Panc1 (cell line): ENCODE measurements at regions not wholly inside any gene's neighbourhood (a gene's known extent, or its start where the extent isn't known, plus 50 kb on each side); places are given as distances from the start of the nearest gene placed in this dataset.

Experiments
- POLR2AphosphoS5 ChIP-seq: IDR thresholded peaks from 2 replicates; pipeline ENCODE4 v1.6.1; 2012; ENCODE audit warnings: mild to moderate bottlenecking, low read depth, low read length, moderate library complexity
- SIN3A ChIP-seq: IDR thresholded peaks from 2 replicates; pipeline ENCODE4 v1.6.1; 2012; ENCODE audit warnings: low read depth, mild to moderate bottlenecking, low read length, moderate library complexity, borderline replicate concordance; ENCODE audit not compliant: insufficient read depth
- TCF7L2 ChIP-seq: IDR thresholded peaks from 2 replicates; pipeline ENCODE4 v1.6.1; 2011; ENCODE audit warnings: mild to moderate bottlenecking, low read depth, low read length, inconsistent platforms
- TF ChIP-seq, protein P1 (sequence below): fragments of 450-650 bp; IDR thresholded peaks from 2 replicates; pipeline ENCODE4 v1.5.1; 2017; ENCODE audit warnings: mild to moderate bottlenecking
- TF ChIP-seq, protein P2 (sequence below), 2 experiments: IDR thresholded peaks; 2 replicates each; pipeline ENCODE4 v1.6.1; 2011 to 2012; ENCODE audit warnings: low read depth in 2 of 2, control low read depth in 1 of 2, low read length in 1 of 2, mild to moderate bottlenecking in 1 of 2, moderate library complexity in 1 of 2; ENCODE audit not compliant: insufficient read depth in 1 of 2

DNA sequence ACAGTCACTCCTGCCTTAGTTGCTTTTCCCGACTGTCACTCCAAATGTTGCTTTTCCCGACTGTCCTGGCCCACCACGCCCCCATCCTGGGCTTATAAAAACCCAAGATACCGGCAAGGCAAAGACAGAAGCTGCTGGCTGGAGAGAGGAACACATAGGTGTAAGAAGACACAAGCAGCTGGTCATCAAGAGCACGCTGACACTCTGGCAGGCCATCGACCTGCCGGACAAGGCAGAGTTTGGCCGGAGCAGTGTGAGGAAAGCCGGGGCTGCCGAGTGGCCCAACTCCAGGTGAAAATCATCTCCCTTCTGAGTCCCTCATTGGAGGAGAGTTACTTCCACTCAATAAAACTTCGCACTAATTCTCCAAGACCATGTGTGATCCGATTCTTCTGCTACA lies 349.5 kb downstream of the SLITRK1 start:
- TF ChIP-seq, protein P1, sequence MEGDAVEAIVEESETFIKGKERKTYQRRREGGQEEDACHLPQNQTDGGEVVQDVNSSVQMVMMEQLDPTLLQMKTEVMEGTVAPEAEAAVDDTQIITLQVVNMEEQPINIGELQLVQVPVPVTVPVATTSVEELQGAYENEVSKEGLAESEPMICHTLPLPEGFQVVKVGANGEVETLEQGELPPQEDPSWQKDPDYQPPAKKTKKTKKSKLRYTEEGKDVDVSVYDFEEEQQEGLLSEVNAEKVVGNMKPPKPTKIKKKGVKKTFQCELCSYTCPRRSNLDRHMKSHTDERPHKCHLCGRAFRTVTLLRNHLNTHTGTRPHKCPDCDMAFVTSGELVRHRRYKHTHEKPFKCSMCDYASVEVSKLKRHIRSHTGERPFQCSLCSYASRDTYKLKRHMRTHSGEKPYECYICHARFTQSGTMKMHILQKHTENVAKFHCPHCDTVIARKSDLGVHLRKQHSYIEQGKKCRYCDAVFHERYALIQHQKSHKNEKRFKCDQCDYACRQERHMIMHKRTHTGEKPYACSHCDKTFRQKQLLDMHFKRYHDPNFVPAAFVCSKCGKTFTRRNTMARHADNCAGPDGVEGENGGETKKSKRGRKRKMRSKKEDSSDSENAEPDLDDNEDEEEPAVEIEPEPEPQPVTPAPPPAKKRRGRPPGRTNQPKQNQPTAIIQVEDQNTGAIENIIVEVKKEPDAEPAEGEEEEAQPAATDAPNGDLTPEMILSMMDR = no peak
- no peak for TF ChIP-seq POLR2AphosphoS5
- no peak for TF ChIP-seq TCF7L2
- TF ChIP-seq, protein P2, sequence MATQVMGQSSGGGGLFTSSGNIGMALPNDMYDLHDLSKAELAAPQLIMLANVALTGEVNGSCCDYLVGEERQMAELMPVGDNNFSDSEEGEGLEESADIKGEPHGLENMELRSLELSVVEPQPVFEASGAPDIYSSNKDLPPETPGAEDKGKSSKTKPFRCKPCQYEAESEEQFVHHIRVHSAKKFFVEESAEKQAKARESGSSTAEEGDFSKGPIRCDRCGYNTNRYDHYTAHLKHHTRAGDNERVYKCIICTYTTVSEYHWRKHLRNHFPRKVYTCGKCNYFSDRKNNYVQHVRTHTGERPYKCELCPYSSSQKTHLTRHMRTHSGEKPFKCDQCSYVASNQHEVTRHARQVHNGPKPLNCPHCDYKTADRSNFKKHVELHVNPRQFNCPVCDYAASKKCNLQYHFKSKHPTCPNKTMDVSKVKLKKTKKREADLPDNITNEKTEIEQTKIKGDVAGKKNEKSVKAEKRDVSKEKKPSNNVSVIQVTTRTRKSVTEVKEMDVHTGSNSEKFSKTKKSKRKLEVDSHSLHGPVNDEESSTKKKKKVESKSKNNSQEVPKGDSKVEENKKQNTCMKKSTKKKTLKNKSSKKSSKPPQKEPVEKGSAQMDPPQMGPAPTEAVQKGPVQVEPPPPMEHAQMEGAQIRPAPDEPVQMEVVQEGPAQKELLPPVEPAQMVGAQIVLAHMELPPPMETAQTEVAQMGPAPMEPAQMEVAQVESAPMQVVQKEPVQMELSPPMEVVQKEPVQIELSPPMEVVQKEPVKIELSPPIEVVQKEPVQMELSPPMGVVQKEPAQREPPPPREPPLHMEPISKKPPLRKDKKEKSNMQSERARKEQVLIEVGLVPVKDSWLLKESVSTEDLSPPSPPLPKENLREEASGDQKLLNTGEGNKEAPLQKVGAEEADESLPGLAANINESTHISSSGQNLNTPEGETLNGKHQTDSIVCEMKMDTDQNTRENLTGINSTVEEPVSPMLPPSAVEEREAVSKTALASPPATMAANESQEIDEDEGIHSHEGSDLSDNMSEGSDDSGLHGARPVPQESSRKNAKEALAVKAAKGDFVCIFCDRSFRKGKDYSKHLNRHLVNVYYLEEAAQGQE (IDR thresholded peaks at IDR 0.05; ENCODE audit: insufficient read depth in 1 of 2, low read depth in 2 of 2, low read length in 1 of 2) = no peak
- TF ChIP-seq SIN3A = no peak
